ENCODE measurements at regions not wholly inside any gene's neighbourhood (a gene's known extent, or its start where the extent isn't known, plus 50 kb on each side); places are given as distances from the start of the nearest gene placed in this dataset.

GRCh38 chr14:62076368-62076767 is 314.1 kb downstream of the SNAPC1 start:
- Histone ChIP-seq H2AFZ (ENCODE audit: control insufficient read depth, low read length) (no peak overlapping the region), H3K4me2 (ENCODE audit: control insufficient read depth, extremely low read depth, insufficient read depth, low read depth, low read length) (no peak overlapping the region), H3K9ac (ENCODE audit: control insufficient read depth, extremely low read depth, insufficient read depth, low read length) (no peak overlapping the region), H3K36me3 (ENCODE audit: control insufficient read depth in 2 of 2, extremely low read depth in 1 of 2, insufficient read depth in 2 of 2, low read length in 2 of 2) (no peaks in the 10 kb centered on the region), H3K9me1 (ENCODE audit: control insufficient read depth, extremely low read depth, insufficient read depth, low read length) (no peaks in the 10 kb centered on the region), H3K9me3 (ENCODE audit: control insufficient read depth, low read depth, low read length) (no peaks in the 10 kb centered on the region), H3K4me1 (ENCODE audit: control insufficient read depth, extremely low read depth, insufficient read depth, low read length) (no peaks in the 10 kb centered on the region), H3K27ac (ENCODE audit: control insufficient read depth, insufficient read depth, low read length) (no peak overlapping the region), H3K4me3 (ENCODE audit: control insufficient read depth in 2 of 3, extremely low read depth in 1 of 3, insufficient read depth in 2 of 3, low read depth in 1 of 3, low read length in 3 of 3) (no peak overlapping the region), H4K20me1 (ENCODE audit: control insufficient read depth, extremely low read depth, insufficient read depth, low read length) (no peaks in the 10 kb centered on the region), H3K79me2 (ENCODE audit: control insufficient read depth, insufficient read depth, low read length) (no peaks in the 10 kb centered on the region), H3K27me3 (ENCODE audit: control insufficient read depth, extremely low read depth, insufficient read depth, low read length) (no peaks in the 10 kb centered on the region)
- dilution Hi-C loops (cut with MboI; ENCODE audit: extremely low pct_ligation_motif_present, low sequenced_read_pairs): no loop called here
- TF ChIP-seq EZH2 (IDR thresholded peaks at IDR 0.05; ENCODE audit: low read length) (no peak), CTCF (optimal IDR thresholded peaks at IDR 0.05 in 1 of 3, IDR thresholded peaks at IDR 0.05 in 1 of 3, conservative IDR thresholded peaks at IDR 0.05 in 1 of 3; ENCODE audit: extremely low read depth in 1 of 3, insufficient read depth in 2 of 3, low read length in 3 of 3) (no peak)
- DNase-seq (ENCODE audit: low read depth, low spot score): no peak
- FAIRE-seq: no peak

GRCh38 chr14:62076825-62077605 is 314.8 kb downstream of the SNAPC1 start:
- DNase-seq (ENCODE audit: low read depth, low spot score) (no peak), FAIRE-seq (no peak)
- Histone ChIP-seq H3K36me3 (ENCODE audit: control insufficient read depth in 2 of 2, extremely low read depth in 1 of 2, insufficient read depth in 2 of 2, low read length in 2 of 2) (no peaks in the 10 kb centered on the region), H3K9me1 (ENCODE audit: control insufficient read depth, extremely low read depth, insufficient read depth, low read length) (no peaks in the 10 kb centered on the region), H3K4me2 (ENCODE audit: control insufficient read depth, extremely low read depth, insufficient read depth, low read depth, low read length) (no peak overlapping the region), H3K27me3 (ENCODE audit: control insufficient read depth, extremely low read depth, insufficient read depth, low read length) (no peaks in the 10 kb centered on the region), H4K20me1 (ENCODE audit: control insufficient read depth, extremely low read depth, insufficient read depth, low read length) (no peaks in the 10 kb centered on the region), H3K9ac (ENCODE audit: control insufficient read depth, extremely low read depth, insufficient read depth, low read length) (no peak overlapping the region), H3K4me1 (ENCODE audit: control insufficient read depth, extremely low read depth, insufficient read depth, low read length) (no peaks in the 10 kb centered on the region), H3K27ac (ENCODE audit: control insufficient read depth, insufficient read depth, low read length) (no peak overlapping the region), H3K4me3 (ENCODE audit: control insufficient read depth in 2 of 3, extremely low read depth in 1 of 3, insufficient read depth in 2 of 3, low read depth in 1 of 3, low read length in 3 of 3) (no peak overlapping the region), H3K9me3 (ENCODE audit: control insufficient read depth, low read depth, low read length) (no peaks in the 10 kb centered on the region), H2AFZ (ENCODE audit: control insufficient read depth, low read length) (no peak overlapping the region), H3K79me2 (ENCODE audit: control insufficient read depth, insufficient read depth, low read length) (no peaks in the 10 kb centered on the region)
- dilution Hi-C loops (cut with MboI; ENCODE audit: extremely low pct_ligation_motif_present, low sequenced_read_pairs): no loop called here
- no peak for TF ChIP-seq CTCF (optimal IDR thresholded peaks at IDR 0.05 in 1 of 3, IDR thresholded peaks at IDR 0.05 in 1 of 3, conservative IDR thresholded peaks at IDR 0.05 in 1 of 3; ENCODE audit: extremely low read depth in 1 of 3, insufficient read depth in 2 of 3, low read length in 3 of 3)
- no peak for TF ChIP-seq EZH2 (IDR thresholded peaks at IDR 0.05; ENCODE audit: low read length)

Measured in keratinocyte (primary cell).